NCI-H82 treated with DMSO at 0.1 percent for 48 hours (cell line): ENCODE measurements at regions not wholly inside any gene's neighbourhood (a gene's known extent, or its start where the extent isn't known, plus 50 kb on each side); places are given as distances from the start of the nearest gene placed in this dataset.

Source experiments
- DNase-seq: peaks from one replicate; lab custom pipeline; 2025; ENCODE audit not compliant: unreplicated experiment; lab: John Stamatoyannopoulos, UW

GRCh38 chr2:18900691-18901141, 311.3 kb upstream of the NT5C1B start:
- no peak for DNase-seq

GRCh38 chr2:18899725-18900124, 310.4 kb upstream of the NT5C1B start:
- DNase-seq: no peak

DNA sequence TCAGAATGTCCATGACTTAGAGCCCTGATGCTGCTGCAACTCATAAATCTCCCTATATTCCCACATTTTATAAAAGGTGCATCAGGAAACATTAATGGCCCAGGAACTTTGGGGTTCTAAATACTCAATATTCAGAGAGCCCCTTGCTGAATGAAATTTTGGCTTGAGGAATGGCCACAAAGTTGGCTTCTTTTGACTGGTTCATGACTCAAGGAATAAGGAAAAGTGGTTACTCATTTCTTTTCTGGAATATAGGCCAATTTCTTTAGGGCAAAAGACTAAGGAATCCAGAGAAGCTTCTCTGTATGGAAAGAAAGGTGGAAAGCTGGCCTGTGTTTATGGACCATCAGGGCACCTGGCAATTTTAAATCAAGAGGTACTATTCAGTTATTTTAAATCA, 308.9 kb upstream of the NT5C1B start:
- DNase-seq: no peak

GRCh38 chr2:18896125-18896764, 306.9 kb upstream of the NT5C1B start:
- DNase-seq: no peak

DNA sequence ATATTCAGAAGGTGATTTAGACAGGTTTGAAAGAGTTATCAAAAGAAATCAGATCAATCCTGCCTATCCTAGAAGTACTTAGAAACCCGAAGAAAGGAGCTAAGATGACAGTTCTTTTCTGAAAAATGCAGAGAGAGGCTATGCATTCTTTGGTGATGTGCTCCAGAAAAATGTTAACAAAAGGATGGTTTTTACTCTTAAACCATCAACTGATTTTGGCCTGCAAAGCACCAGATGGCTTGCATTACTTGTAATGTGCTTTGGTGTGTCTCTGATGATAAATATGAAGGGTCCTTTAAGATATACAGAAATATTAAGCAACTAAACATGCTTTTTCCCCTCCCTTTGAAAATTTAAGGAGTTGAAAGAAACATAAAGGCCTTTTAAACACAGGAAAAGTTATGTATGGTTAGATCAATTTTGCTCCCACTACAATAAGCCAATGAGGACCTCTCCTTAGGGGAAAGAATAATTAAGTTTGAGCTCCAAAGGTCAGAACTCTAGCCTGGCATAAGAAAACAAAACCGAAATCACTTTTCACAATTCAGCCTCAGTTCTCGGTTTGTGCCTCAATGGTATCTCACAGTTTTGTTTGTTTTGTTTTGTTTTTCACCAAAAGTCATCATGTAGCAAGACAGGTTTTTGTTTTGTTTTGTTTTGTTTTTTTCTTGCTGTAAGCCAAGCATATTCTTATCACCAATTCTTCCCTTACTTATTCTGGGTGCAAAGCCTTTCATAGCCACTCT, 302.4 kb upstream of the NT5C1B start:
- no peak for DNase-seq

- DNase-seq: no peak
Measured at GRCh38 chr2:18889565-18890332, 300.4 kb upstream of the NT5C1B start.

GRCh38 chr2:18885457-18885856, 296.1 kb upstream of the NT5C1B start:
- DNase-seq: no peak

DNA sequence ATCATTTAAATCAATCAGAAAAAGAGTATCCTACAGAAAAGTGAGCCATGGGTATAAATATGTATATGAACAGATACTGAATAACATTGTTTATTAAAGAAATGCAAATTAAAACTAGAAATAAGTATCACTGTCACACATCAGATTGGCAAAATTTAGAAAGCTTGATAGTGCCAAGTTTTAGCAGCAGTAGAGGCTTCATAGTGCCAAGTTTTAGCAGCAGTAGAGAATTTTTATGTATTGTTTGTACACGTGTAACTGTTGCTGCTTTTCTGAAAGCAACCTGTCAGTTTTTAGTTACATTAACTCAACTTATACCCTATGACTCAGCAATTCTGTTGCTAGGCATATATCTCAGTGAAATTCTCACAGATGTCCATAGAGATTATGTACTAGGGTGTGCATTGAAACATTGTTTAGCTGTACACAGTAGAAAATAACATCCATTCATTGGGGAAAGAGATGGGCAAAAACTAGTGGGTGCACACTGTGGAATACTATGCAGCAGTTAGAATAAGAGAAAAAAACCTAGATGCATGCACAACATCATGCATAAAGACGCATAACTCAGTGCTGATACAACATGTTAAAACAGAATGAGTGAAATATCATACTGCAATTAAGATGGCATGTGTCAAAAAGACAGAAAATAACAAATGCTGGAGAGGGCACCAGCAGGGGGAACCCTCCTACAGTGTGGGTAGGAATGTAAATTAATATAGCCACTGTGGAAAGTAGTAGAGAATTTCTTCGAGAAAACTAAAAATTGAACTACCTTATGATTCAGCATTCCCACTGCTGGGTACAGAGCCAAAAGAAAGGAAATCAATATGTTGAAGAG, 294.5 kb upstream of the NT5C1B start:
- DNase-seq: no peak

DNA sequence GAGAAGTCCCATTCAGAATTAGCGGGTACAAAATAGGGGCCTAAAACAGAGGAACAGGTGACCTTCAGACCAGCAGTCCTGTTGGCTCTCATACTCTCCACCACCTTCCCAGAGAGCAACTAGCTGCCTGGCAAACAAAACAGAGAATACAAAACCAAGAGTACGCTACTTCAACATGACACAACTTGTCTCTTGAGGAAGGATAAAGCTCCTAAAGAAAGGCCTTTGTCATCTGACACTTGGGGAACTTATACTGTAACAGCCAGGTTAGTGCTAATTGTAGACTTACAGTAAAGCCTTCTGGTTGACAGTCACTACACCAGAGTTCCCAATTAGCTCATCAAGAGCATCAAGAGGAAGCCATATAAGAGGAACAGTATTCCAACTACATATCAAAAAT, 282.1 kb upstream of the NT5C1B start:
- DNase-seq: no peak

- DNase-seq: no peak
Measured at GRCh38 chr2:18870307-18870706, 280.9 kb upstream of the NT5C1B start.

DNA sequence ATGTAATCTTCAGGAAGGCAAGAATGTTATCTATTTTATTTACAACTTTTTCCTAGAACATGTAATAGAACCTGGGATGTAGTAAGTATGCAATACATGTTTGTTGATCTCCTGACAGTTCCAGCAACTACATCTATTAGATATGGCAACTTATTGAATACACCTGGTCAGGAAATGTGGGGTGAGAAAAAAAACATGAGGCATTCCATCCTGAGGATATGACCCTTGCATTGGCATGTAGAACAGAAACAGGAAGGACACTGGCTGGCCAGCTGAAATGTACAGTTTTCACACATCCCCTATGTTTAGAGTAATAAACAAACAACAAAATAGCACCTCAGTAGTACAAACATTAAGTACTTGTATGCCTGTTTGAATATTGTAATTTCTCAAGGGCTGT, 272.6 kb upstream of the NT5C1B start:
- DNase-seq: no peak

- no peak for DNase-seq
Measured at GRCh38 chr2:18860179-18860578, 270.8 kb upstream of the NT5C1B start.

DNA sequence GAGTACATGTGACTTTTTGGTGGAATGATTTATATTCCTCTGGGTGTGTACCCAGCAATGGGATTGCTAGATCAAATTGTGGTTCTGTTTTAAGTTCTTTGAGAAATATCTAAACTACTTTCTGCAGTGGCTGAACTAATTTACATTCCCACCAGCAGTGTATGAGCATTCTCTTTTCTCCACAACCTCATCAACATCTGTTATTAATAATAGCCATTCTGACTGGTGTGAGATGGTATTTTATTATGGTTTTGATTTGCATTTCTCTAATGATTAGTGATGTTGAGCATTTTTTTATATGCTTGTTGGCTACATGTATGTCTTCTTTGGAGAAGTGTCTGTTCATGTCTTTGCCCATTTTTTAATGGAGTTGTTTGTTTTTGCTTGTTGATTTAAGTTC, 267.4 kb upstream of the NT5C1B start:
- no peak for DNase-seq

GRCh38 chr2:18855027-18855426, 265.7 kb upstream of the NT5C1B start:
- DNase-seq: no peak

GRCh38 chr2:18849841-18850578, 260.6 kb upstream of the NT5C1B start:
- no peak for DNase-seq

- no peak for DNase-seq
Measured at GRCh38 chr2:18848646-18849045, 259.3 kb upstream of the NT5C1B start.

GRCh38 chr2:18845854-18846445, 256.6 kb upstream of the NT5C1B start:
- no peak for DNase-seq

DNA sequence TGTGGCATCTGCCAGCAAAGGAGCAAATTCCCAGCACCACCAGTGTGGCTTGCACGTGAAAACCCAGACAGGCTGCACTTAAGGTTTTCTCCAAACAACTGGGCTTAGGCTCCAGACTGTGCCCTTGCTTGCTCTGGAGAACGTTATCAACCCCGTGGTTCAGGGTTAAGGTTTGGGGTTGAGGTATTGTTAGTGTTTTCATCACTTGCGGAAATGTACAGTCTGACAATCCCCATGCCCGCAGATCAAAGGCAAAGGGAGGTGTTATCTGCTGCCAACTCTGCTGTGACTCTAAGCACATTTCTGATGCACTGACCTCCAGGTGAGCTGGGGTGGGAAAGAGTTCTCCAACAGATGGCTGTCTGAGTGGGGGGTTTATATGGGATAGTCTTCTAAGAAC, 253.5 kb upstream of the NT5C1B start:
- DNase-seq: no peak

DNA sequence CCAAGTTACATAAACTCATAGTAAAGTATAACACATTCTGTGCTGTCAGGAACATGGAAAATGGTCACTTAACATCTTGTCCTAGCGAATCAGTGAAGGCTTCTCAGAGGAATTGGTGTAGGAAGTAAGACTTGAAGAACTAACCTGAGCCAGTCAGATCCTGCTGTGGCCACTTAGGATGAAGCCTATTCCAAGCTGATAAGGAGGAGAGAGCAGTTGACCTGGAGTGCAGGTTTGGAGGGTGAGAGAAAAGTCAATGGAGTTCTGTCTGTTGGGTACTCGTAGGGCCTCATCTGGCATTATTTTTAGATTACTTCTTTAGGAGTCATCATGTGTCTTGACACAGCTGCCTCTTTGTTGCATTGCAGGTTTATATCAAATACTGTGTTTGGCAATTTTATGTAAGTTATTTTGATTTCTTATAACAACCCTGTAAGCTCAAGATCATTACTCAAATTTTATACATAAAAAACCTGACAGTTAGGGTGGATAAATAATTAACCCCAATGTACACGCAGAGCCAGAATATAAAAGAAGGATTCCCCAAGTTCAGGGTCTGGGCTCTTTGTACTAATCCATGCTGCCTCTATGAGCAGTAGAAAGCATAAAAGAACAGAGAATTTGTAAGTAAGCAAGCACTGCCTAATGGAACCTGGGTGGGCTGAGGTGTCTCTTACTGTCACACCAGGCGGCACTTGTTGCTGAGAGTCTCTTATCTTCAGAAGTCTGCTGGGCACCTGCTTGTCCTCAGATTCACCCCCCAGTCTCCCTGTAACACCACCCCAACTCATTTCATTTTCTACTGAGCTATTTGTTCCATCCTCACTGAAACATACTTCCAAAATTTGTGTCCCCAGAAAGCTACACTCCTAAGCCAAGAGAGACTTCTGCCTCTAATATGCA, 252.1 kb upstream of the NT5C1B start:
- no peak for DNase-seq
